Smooth muscle cell (in vitro differentiated cells): ENCODE measurements at regions not wholly inside any gene's neighbourhood (a gene's known extent, or its start where the extent isn't known, plus 50 kb on each side); places are given as distances from the start of the nearest gene placed in this dataset.
"Not testable (repeated sequence)": the region's sequence is repeated elsewhere in the genome, so short reads cannot be mapped to it uniquely, and the experiment has no call there.

Source experiments
- DNase-seq: peaks from one replicate; lab custom pipeline; 2025; ENCODE audit not compliant: unreplicated experiment; lab: John Stamatoyannopoulos, UW
- H2AFZ ChIP-seq: fragments of 200-600 bp; sonication (generic); 2 replicates; pipeline ENCODE4 v1.6.0; 2016; ENCODE audit warnings: antibody characterized with exemption, low read depth, mild to moderate bottlenecking
- H3F3A ChIP-seq: fragments of 200-600 bp; sonication (generic); 2 replicates; pipeline ENCODE4 v1.6.0; 2017; ENCODE audit warnings: antibody characterized with exemption, low read depth
- H3K27ac ChIP-seq: fragments of 200-600 bp; sonication (generic); 2 replicates; pipeline ENCODE4 v1.5.1; 2016; ENCODE audit warnings: low read depth, mild to moderate bottlenecking
- H3K27me3 ChIP-seq: fragments of 200-600 bp; sonication (generic); 2 replicates; pipeline ENCODE4 v1.6.1; 2016; ENCODE audit warnings: low read depth, mild to moderate bottlenecking
- H3K36me3 ChIP-seq: fragments of 200-600 bp; sonication (generic); 2 replicates; pipeline ENCODE4 v1.5.1; 2016; ENCODE audit warnings: low read depth
- H3K4me1 ChIP-seq: fragments of 200-600 bp; sonication (generic); 2 replicates; pipeline ENCODE4 v1.5.1; 2016; ENCODE audit warnings: low read depth
- H3K4me2 ChIP-seq: fragments of 200-600 bp; sonication (generic); 2 replicates; pipeline ENCODE4 v1.6.0; 2016; ENCODE audit warnings: mild to moderate bottlenecking
- H3K4me3 ChIP-seq: fragments of 200-600 bp; sonication (generic); 2 replicates; pipeline ENCODE4 v1.5.1; 2016; ENCODE audit warnings: mild to moderate bottlenecking
- H3K79me2 ChIP-seq: fragments of 200-600 bp; sonication (generic); 2 replicates; pipeline ENCODE4 v1.6.0; 2016; ENCODE audit warnings: low read depth, mild to moderate bottlenecking
- H3K9ac ChIP-seq: fragments of 200-600 bp; sonication (generic); 2 replicates; pipeline ENCODE4 v1.6.0; 2016; ENCODE audit warnings: low read depth
- H3K9me3 ChIP-seq: fragments of 200-600 bp; sonication (generic); replicated peaks from 2 replicates; pipeline ENCODE4 v1.5.1; 2016; ENCODE audit warnings: low read depth
- H4K20me1 ChIP-seq: fragments of 200-600 bp; sonication (generic); 2 replicates; pipeline ENCODE4 v1.6.0; 2016; ENCODE audit warnings: low read depth
- CTCF ChIP-seq: fragments of 200-600 bp; sonication (generic); IDR thresholded peaks from 2 replicates; pipeline ENCODE4 v1.5.1; 2017; ENCODE audit warnings: borderline replicate concordance, mild to moderate bottlenecking, antibody characterized with exemption; ENCODE audit not compliant: insufficient read depth, poor library complexity, severe bottlenecking
- WGBS: methylation state at CpG from one replicate; pipeline ENCODE4 v1.1.7; 2016; ENCODE audit warnings: low lambda C conversion rate; 5-methylcytosine and 5-hydroxymethylcytosine counted together

- DNase-seq, H2AFZ ChIP-seq, H3K4me3 ChIP-seq, H3K9ac ChIP-seq, H3K9me3 ChIP-seq, H3K27ac ChIP-seq, H3F3A ChIP-seq, H3K4me2 ChIP-seq, H3K4me1 ChIP-seq, H4K20me1 ChIP-seq, H3K79me2 ChIP-seq, H3K36me3 ChIP-seq, H3K27me3 ChIP-seq: not testable (repeated sequence)
- WGBS = 94% methylated on average over 7 of the region's 7 CpGs
Observed at GRCh38 chr2:101645886-101646285, 51.6 kb upstream of the MAP4K4 start.

- Histone ChIP-seq H3K36me3 (no peaks in the 10 kb centered on the region), H2AFZ (no peak overlapping the region), H3K4me3 (no peak overlapping the region), H3K79me2 (no peaks in the 10 kb centered on the region), H4K20me1 (no peaks in the 10 kb centered on the region), H3K4me2 (no peak overlapping the region), H3K9me3 (no peaks in the 10 kb centered on the region), H3K9ac (no peak overlapping the region), H3K4me1 (no peaks in the 10 kb centered on the region), H3K27me3 (no peaks in the 10 kb centered on the region), H3K27ac (no peak overlapping the region), H3F3A (no peaks in the 10 kb centered on the region)
- DNase-seq = no peak
- TF ChIP-seq CTCF = no peak
- WGBS = 46% methylated on average over 1 of the region's 1 CpG
Observed at GRCh38 chr2:101644842-101645383, 52.6 kb upstream of the MAP4K4 start.

GRCh38 chr2:101643004-101643524 lies 54.4 kb upstream of the MAP4K4 start:
- 83% methylated on average over 1 of the region's 1 CpG for WGBS
- H3K36me3 ChIP-seq = no peaks in the 10 kb centered on the region
- H3K9me3 ChIP-seq = no peaks in the 10 kb centered on the region
- no peaks in the 10 kb centered on the region for H4K20me1 ChIP-seq
- no peak overlapping the region for H3K4me2 ChIP-seq
- H3K4me3 ChIP-seq = no peak overlapping the region
- H2AFZ ChIP-seq = no peak overlapping the region
- no peaks in the 10 kb centered on the region for H3K4me1 ChIP-seq
- H3F3A ChIP-seq = no peaks in the 10 kb centered on the region
- H3K9ac ChIP-seq = no peak overlapping the region
- H3K27ac ChIP-seq = no peak overlapping the region
- TF ChIP-seq CTCF = no peak
- no peak for DNase-seq
- no peaks in the 10 kb centered on the region for H3K27me3 ChIP-seq
- H3K79me2 ChIP-seq = no peaks in the 10 kb centered on the region

- no peaks in the 10 kb centered on the region for H4K20me1 ChIP-seq
- 93% methylated on average over 17 of the region's 17 CpGs for WGBS
- no peaks in the 10 kb centered on the region for H3K36me3 ChIP-seq
- TF ChIP-seq CTCF = no peak
- H3K4me1 ChIP-seq = no peaks in the 10 kb centered on the region
- no peaks in the 10 kb centered on the region for H3K27me3 ChIP-seq
- H2AFZ ChIP-seq = no peak overlapping the region
- H3F3A ChIP-seq = no peaks in the 10 kb centered on the region
- no peak overlapping the region for H3K9ac ChIP-seq
- H3K4me3 ChIP-seq = no peak overlapping the region
- no peaks in the 10 kb centered on the region for H3K79me2 ChIP-seq
- no peak overlapping the region for H3K4me2 ChIP-seq
- no peak for DNase-seq
- no peaks in the 10 kb centered on the region for H3K9me3 ChIP-seq
- H3K27ac ChIP-seq = no peak overlapping the region
Observed at GRCh38 chr2:101638817-101639605, 58.5 kb upstream of the MAP4K4 start.
